ENCODE measurements at regions not wholly inside any gene's neighbourhood (a gene's known extent, or its start where the extent isn't known, plus 50 kb on each side); places are given as distances from the start of the nearest gene placed in this dataset.

GRCh38 chr22:27164781-27165503 is 507.6 kb downstream of the MIAT start:
- DNase-seq (ENCODE audit: low read depth), result no peak

- no peak for DNase-seq (ENCODE audit: low read depth)
These were observed 511.3 kb downstream of the MIAT start for GRCh38 chr22:27168681-27169080.

GRCh38 chr22:27170491-27170890 is 513.1 kb downstream of the MIAT start:
- peak; percentile 99 for DNase-seq (ENCODE audit: low read depth)

GRCh38 chr22:27171212-27171611 is 513.8 kb downstream of the MIAT start:
- DNase-seq (ENCODE audit: low read depth), result no peak

- DNase-seq (ENCODE audit: low read depth), result no peak
These were observed 516.1 kb downstream of the MIAT start for GRCh38 chr22:27173530-27173929.

GRCh38 chr22:27175021-27175838 is 517.8 kb downstream of the MIAT start:
- DNase-seq (ENCODE audit: low read depth), result no peak

GRCh38 chr22:27175974-27176373 is 518.6 kb downstream of the MIAT start:
- DNase-seq (ENCODE audit: low read depth), result no peak

- peak; percentile 57 for DNase-seq (ENCODE audit: low read depth)
These were observed 521.8 kb downstream of the MIAT start for GRCh38 chr22:27179161-27179560.

GRCh38 chr22:27181537-27181936 is 524.1 kb downstream of the MIAT start:
- no peak for DNase-seq (ENCODE audit: low read depth)

GRCh38 chr22:27183474-27183873 is 526.1 kb downstream of the MIAT start:
- no peak for DNase-seq (ENCODE audit: low read depth)

- DNase-seq (ENCODE audit: low read depth), result no peak
These were observed 527.8 kb downstream of the MIAT start for GRCh38 chr22:27185099-27185709.

- DNase-seq (ENCODE audit: low read depth), result no peak
These were observed 528.4 kb downstream of the MIAT start for GRCh38 chr22:27185760-27186302.

- DNase-seq (ENCODE audit: low read depth), result no peak
These were observed 529.3 kb downstream of the MIAT start for GRCh38 chr22:27186643-27187042.

- no peak for DNase-seq (ENCODE audit: low read depth)
These were observed 534.9 kb downstream of the MIAT start for GRCh38 chr22:27192135-27192829.

- DNase-seq (ENCODE audit: low read depth), result no peak
These were observed 535.8 kb downstream of the MIAT start for GRCh38 chr22:27193215-27193614.

- DNase-seq (ENCODE audit: low read depth), result no peak
These were observed 536.2 kb downstream of the MIAT start for GRCh38 chr22:27193636-27194035.

- DNase-seq (ENCODE audit: low read depth), result no peak
These were observed 536.8 kb downstream of the MIAT start for GRCh38 chr22:27194096-27194748.

GRCh38 chr22:27195094-27195493 is 537.7 kb downstream of the MIAT start:
- DNase-seq (ENCODE audit: low read depth), result peak; percentile 41

- no peak for DNase-seq (ENCODE audit: low read depth)
These were observed 538.1 kb downstream of the MIAT start for GRCh38 chr22:27195494-27195893.

GRCh38 chr22:27196606-27197005 is 539.2 kb downstream of the MIAT start:
- DNase-seq (ENCODE audit: low read depth), result no peak

GRCh38 chr22:27197052-27197451 is 539.7 kb downstream of the MIAT start:
- no peak for DNase-seq (ENCODE audit: low read depth)

Measured in LHCN-M2 (cell line).